HG02678 (cell line): ENCODE measurements at regions not wholly inside any gene's neighbourhood (a gene's known extent, or its start where the extent isn't known, plus 50 kb on each side); places are given as distances from the start of the nearest gene placed in this dataset.
"Not testable (repeated sequence)": the region's sequence is repeated elsewhere in the genome, so short reads cannot be mapped to it uniquely, and the experiment has no call there.

Source experiments
- ATAC-seq: cut with Tn5 transposase; IDR thresholded peaks from one replicate; pipeline ENCODE4 v1.9.1; 2021; ENCODE audit warnings: mild to moderate bottlenecking, moderate library complexity; ENCODE audit not compliant: unreplicated experiment

DNA sequence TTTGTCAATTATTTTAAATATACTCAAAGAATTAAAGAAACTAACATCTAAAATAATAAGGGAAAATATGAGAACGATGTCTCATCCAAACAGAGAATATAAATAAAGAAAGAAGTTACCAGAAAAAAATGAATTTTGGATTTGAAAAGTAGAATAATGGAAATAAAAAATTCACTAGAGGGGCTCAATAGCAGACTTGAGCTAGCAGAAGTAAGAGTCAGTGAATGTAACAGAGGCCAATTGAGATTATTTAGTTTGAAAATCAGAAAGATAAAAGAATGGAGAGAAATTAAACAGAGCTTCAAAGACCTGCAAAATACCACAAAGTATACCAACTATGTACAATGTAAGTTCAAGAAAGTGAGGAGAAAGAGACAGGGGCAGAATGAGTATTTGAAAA lies 333.6 kb downstream of the GPD2 start:
- no peak for ATAC-seq

DNA sequence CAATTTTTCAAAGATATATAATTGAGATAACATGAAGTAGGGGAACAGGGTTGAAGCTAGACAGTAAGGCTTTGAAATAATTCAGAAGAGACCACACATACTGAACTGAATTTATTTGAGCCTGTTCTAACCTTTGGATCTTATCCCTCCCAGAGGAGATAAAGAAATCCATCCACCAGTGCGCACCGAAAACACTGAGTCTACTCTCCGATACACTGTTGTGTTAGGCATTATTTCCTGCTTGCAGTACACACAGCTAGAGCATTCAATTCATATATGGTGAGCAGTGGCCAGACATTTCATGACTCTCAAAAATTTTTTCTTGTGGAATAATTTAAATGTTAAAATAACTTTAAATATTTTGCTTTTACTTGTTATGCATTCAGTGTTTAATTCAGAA lies 342.7 kb downstream of the GPD2 start:
- ATAC-seq: no peak

DNA sequence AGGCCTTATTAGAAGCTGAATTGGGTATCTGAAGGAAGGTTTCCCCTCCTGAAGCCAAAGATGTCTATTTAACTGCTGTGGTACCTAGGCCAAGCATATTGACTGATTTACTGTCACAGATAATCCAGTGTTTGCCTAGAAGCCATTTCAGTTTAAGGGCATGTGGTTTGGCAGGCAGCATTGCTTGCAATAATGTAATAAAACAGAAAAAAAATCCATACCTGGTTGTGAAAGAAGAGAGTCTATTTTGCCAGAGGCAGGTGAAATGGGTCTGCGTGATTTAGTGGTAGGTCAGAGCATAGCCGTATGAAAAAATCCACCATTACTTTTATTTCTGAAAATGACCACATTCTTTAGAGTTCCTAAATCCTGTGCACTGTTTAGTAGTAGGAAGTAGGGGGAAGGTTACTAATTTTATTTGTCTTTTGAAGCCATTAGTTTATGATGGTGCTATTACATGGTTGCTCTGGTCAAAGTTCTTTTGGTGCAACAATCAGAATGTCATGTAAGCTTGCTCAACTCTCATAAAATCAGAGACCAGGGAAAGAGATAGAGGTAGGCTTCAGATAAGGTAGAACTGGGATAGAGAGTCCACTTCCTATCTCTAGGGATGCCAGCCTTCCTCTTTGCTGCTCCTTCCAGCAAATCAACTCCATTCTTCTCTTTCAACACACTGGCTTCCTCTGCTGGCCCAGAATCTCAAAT lies 343.4 kb downstream of the GPD2 start:
- no peak for ATAC-seq

DNA sequence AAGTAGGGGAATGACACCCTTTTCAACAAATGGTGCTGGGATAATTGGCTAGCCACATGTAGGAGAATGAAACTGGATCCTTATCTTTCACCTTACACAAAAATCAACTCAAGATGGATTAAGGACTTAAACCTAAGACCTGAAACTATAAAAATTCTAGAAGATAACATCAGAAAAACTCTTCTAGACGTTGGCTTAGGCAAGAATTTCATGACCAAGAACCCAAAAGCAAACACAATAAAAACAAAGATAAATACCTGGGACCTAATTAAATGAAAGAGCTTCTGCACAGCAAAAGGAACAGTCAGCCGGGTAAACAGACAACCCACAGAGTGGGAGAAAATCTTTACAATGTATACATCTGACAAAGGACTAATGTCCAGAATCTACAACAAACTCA lies 345.5 kb downstream of the GPD2 start:
- ATAC-seq: not testable (repeated sequence)

DNA sequence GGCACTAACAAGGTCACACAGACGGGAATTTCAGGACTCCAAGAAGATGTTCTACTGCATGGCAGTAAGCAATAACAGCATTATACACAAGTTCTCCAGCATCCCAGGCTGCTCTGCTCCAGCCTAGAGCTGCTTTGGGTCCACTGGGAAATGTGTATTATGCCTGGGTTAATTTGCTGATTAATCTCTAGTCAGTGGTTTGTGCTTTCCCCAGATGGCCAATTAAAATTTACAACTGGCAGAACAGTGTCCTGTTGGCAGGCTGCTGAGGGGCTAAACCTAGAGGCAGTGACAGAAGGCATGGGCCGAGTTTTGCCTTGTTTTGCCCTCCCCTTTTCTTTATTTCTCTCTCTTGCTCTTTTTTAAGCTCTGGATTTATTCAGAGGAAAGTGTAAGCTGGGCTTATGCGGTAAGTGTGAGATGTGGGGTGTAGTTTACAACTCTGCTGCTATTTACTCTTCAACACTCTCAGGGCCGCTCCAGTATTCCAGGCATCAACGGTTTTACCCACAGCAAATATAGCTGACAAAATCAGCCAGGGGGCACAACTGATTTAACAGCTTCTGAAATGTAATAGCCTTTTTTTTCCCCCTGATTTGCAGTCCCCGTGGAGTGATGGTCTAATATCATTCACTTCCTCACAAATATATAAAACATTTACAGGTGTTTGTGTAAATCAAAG lies 348.0 kb downstream of the GPD2 start:
- ATAC-seq: no peak

DNA sequence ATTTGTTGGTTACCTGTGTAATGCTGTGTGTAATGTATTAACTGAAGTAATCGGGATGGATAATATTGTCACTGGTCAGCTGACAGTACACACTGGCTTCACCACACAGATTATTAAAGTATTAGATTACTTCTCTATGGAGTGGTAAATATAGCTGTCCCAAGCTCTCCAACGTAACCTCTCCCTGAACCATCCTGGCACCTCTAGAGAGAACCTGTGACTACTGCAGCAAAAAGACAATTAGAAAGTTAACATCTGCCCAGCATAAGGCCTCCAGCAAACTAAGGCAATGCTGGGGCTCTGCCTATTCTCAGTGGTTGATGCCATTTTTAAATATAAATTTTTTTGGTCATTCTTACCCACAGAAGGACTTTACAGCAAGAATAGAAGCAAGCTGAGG lies 351.3 kb downstream of the GPD2 start:
- no peak for ATAC-seq

DNA sequence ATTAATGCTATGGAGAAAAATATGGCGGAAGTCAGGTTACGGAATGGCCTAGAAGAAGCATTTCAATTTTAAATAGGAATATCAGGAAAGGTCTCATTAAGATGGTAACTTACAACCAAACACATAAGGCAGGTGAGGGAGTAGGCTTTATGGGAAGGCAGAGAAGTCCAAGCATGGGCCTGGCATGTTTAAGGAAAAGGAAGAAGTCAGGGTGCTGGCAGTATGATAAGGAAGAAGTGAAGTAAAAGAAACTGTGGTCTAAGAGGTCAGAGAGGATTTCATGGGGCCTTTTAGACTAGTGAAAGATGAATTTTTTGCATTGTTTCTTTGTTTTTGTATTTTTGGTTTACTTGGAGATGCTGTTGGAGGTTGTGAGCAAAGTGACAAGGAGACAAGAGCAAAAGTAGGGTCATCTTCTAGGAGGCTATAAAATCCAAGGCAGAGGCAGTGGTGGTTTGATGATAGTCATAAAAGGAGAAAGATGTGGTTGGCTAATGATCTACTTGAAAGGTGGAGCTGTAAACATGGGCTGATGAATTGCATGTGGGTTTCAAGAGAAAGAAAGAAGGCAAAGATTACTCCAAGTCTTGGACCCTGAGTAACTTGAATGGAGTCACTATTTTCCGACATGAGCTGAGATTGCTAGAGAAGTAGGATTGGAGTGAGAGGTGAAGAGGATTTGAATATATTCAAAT lies 354.3 kb downstream of the GPD2 start:
- ATAC-seq: no peak

DNA sequence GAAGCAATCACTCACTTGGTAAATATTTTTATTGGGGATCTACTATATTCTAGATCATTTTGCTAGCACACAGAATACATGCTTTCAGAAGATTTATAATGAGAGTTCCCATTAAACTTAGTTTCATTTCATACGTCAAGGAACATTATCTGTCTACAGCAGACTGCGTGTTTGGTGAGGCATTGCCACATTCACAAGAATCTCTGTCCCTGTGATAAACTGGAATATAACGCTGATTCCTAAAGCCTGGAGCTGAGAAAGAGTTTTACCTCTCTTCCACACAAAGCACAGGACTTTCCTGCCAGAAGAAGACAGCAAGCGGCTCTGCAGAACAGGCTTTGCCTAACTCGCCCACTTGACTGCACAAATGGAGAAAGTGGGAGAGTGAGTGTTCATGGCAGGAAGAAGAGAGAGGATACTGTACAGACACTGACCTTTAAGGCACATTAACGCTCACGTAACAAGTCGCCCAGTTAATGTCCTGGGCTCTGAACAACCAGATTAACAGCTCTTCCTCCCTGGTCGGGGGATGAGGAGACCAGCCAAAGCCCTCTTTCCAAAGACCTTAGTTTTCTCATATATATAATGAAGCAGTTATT lies 356.2 kb downstream of the GPD2 start:
- ATAC-seq: no peak

DNA sequence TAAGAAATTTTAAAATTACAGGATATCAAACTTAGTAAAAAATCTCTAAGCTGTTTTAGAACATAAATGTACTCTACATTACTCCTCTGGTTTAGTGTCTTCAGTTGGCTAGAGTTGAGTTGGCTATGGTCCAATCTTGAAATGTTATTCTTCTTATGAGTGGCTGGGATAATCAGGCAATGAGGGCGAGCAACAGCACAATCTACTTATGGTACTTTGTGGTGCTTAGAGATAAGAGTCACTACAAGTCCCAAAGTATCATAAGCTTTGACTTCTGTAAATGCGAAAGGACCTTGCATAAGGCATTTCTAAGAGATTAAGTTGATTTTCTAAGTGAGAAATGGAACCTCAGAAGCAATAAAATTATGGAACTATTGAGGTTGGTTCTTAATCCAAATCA lies 361.7 kb downstream of the GPD2 start:
- no peak for ATAC-seq

DNA sequence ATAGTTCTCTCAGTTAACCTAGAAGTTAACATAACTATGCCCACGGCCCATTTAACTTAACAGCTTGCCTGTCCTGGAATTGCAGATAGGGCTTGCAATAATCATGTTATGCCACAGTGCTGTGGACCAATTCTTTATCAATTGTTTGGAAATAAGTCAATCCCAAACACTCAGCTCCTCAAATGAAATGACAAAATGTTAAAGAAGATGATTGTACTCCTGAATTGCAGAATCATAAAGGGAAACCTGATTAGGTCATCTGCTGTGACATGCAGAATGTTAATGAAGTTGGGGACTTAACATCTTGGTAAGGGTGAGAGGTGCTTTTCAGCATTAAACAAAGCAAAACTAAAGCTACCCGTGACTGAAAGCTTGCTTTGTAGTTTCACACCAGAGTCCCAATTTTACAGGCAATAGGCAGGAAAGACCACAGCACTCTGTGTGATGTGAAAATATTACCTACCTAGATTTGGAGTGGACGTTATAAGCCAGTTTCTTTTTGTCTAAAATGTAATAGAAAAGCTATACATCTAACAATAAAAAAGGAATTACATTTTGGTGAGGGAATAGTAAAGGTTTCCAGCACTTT lies 364.0 kb downstream of the GPD2 start:
- ATAC-seq: no peak

DNA sequence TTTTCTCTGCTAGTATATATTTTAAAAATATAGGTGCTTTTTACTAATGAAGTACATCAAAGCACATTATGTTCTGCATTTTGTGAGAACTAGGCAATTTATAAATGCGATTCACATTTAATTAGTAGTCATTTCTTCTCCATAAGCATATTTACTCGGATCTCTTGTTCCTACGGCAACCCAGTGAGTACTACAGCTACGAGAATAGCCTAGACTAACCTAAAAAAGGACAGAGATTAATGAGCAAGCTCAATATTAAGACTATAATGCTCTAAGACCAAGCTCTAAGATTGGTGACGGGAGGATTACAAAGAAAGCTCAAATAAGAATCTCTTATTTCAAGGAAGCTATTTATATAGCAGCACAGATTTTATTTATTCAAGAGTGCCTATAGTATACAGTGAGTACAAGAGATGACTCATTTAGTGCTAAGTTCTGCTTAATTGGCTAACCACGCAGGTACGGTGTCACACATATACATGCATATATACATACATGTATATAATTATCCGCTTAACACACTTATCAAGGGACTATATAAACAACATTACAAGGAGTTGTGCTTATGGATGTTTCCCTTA lies 364.7 kb downstream of the GPD2 start:
- no peak for ATAC-seq

DNA sequence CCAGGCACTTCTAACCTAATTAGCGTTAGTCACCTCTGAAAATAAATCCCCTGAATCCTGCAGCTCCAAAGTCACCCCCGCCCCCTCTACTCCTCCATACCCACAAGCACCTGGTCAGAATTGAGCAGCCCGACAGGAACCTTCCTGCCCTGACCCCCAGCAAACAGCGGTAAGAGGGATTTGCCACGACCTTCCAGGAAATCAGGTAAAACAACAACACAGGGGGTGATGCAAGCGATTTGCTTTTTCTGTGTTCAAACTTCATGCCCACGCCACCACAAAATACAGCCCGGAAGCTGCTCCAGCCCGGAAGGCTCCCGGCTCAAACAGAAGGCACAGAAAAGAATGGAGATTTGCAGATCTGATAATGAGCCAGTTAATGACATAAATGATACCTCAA lies 367.1 kb downstream of the GPD2 start:
- no peak for ATAC-seq

DNA sequence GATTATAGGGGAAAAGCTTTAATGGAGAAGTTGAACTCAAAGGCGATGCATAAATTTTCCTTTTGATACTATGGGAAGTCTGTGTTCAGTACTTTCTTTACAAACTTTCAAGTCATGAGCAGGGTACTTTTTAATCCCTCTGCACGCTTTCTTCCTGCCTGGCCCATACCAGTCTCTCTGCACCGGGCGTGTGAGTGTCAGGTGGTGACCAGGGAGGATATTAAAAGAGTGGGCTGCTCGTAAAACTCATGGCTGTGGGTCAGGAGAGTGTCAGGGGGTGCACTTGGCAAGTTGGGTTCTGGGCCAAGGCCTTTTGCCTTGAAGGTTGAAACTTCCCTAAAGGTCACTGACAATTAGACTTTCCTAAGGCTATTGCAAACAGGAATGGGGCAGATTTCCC lies 367.8 kb downstream of the GPD2 start:
- ATAC-seq: no peak

DNA sequence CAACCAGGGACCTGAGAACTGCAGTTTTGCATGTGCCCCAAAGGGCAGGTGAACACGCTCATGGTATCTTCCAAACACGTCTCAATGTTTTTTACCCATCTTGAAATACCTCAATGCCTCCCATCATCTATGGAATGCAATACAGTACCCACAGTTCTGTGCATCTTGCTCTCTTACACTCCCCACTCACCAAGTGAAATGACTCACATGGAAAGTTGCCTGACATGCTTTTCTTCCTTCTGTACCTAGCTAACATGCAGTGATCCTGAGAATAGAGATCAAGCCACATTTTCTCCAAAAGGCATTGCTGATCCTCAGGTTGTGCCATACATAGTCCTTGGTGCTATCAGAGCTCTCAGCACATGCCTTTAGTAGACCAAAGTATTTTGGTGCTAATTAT lies 373.9 kb downstream of the GPD2 start:
- no peak for ATAC-seq

DNA sequence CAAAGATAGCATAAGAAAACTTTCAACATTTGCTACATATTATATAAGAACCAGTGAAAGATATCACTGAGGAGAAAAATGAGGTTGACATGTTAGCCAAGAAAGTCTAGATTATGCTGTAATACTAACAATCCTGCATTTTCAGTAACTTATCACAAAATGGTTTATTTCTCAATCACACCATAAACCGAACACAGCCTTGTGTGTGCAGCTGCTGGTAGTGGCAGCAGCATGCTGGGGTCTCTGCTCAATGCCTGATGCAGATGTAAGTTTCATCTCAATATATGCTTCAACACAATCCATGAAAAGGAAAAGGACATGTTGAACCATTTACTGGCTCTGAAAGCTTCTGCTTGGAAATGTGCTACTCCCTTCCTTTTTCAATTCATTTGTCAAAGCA lies 376.3 kb downstream of the GPD2 start:
- ATAC-seq: no peak

DNA sequence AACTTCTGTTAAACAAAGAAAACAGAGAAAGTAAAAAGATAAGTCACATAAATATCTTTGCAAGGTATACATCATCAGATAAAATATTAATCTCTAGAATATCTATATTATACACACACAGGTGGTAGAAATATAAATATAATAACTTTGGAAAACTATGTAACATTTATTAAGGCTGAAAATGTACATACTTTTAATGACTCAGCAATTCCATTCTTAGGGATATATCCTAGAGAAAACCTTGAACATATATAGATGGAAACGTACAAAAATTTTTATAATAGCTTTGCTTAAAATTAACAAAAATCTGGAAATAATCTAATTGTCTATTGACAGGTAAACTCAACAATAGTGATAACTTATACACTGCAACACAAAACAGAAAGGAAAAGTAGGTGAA lies 381.3 kb downstream of the GPD2 start:
- ATAC-seq: no peak

DNA sequence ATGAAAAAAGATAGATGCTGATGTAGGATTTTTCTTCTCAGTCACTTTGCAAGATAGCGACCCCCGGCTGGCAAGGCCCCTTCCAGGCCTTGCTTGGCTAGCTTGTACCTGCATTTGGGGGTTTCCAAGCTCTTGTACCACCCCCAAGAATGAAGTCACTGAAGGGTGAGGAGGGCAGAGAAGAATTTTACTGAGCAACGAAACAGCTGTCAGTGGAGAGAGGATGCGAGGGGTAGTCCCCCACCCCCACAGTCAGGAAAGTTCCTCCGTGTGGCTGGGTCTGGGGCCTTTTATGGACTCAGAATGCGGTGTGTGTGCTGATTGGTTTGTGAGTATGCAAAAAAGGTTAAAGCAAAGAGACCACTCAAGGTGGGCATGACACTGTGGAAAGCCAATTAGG lies 382.0 kb downstream of the GPD2 start:
- ATAC-seq: no peak

DNA sequence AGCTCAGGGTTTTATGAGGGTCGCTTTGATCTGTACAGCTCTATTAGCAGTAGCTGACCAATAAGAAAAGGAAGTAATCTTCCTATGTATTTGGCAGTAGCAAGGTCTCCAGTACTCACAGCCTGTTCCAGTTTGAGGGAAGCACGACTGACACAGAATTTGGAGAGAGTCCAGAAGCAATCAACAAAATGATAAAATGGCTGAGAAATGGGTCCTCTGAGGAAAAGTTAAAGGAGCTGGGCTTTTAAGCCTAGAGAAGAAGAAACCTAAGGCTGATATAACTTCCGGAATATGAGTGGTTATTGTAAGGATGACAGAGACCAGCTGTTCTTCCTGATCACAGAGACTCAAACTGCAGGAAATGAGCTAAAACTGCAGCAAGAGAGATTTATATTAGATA lies 382.8 kb downstream of the GPD2 start:
- no peak for ATAC-seq

DNA sequence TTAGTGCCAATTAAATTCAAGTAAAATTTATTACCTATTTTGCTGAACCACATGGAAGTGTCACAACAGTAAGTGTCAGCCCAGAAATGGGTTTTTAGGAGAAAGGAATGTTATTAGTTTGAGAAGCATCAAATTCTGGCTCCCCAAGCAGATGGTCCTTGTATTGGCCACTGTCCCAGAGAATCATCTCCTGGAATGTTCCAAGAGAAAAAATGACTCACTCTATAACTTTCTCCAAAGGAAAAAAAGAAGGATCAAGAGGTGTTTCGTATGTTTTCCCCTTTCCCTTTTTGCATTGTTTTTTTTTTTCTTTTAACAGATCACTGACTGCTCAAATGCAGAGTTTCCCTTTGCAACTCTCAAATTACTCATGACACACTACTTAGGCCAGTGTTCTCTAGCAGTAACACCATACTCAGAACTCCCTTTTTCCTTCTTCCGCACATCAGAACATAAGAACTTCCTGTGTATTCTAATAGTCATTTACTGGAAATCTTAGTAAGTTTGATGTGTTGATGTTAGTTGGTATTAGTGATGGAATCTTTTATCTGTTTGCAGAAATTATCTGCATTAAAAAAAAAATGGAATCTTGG lies 390.3 kb downstream of the GPD2 start:
- ATAC-seq: no peak

DNA sequence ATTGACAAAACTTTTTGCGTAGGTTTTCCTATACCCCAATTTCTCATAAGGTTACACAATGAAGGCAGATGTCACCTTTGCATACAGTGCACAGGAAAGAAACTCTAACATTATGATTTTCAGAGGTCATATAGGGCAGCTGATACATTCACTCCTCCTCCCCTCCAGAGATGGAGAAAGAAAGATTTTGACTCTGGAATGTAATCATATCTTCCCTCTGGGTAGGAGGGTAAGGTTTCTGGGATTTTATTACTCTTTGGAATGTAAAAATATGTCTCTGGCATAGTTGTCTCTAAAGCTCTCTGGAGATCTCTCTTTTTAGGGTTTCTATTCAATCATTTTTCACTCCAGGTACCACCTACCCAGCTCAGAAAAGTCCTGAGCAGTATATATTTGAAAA lies 398.3 kb downstream of the GPD2 start:
- no peak for ATAC-seq
